OCI-LY3 (cell line): ENCODE measurements at regions not wholly inside any gene's neighbourhood (a gene's known extent, or its start where the extent isn't known, plus 50 kb on each side); places are given as distances from the start of the nearest gene placed in this dataset.

Source experiments
- H2AFZ ChIP-seq: fragments of 200-600, 300-600 bp; shearing (Covaris generic); 2 replicates; pipeline ENCODE4 v1.6.0; 2014; ENCODE audit warnings: antibody characterized with exemption, low read depth, low read length
- H3K27ac ChIP-seq: fragments of 200-600, 300-600 bp; sonication (generic); 2 replicates; pipeline ENCODE4 v1.5.1; 2014; ENCODE audit warnings: mild to moderate bottlenecking, low read length, moderate library complexity, mixed read lengths
- H3K27me3 ChIP-seq: fragments of 200-600, 300-600 bp; sonication (generic); 2 replicates; pipeline ENCODE4 v1.6.1; 2014; ENCODE audit warnings: low read depth, low read length, mixed read lengths
- H3K36me3 ChIP-seq: fragments of 200-600, 300-600 bp; sonication (generic); replicated peaks from 2 replicates; pipeline ENCODE3; 2014; ENCODE audit warnings: low read depth, low read length, mixed read lengths
- H3K4me1 ChIP-seq: fragments of 300-600, 200-600 bp; sonication (generic); 2 replicates; pipeline ENCODE4 v1.6.1; 2014; ENCODE audit warnings: low read length, mixed read lengths
- H3K4me2 ChIP-seq: fragments of 200-600, 300-600 bp; sonication (generic); 2 replicates; pipeline ENCODE4 v1.6.1; 2014; ENCODE audit warnings: low read length, mixed read lengths
- H3K4me3 ChIP-seq: fragments of 300-600, 200-600 bp; sonication (generic); 2 replicates; pipeline ENCODE4 v1.5.1; 2014; ENCODE audit warnings: antibody characterized with exemption, mild to moderate bottlenecking, low read length, moderate library complexity
- H3K79me2 ChIP-seq: fragments of 300-600, 200-600 bp; shearing (Covaris generic); 2 replicates; pipeline ENCODE4 v1.6.1; 2014; ENCODE audit warnings: mild to moderate bottlenecking, low read length, mixed read lengths
- H3K9ac ChIP-seq: fragments of 300-600, 200-600 bp; shearing (Covaris generic); 2 replicates; pipeline ENCODE4 v1.6.0; 2014; ENCODE audit warnings: mild to moderate bottlenecking, low read length, moderate library complexity
- H3K9me3 ChIP-seq: fragments of 200-600, 300-600 bp; shearing (Covaris generic); 2 replicates; pipeline ENCODE4 v1.6.1; 2014; ENCODE audit warnings: low read length, mixed read lengths; ENCODE audit not compliant: insufficient read depth
- H4K20me1 ChIP-seq: fragments of 200-600, 300-600 bp; sonication (generic); 2 replicates; pipeline ENCODE4 v1.6.1; 2016; ENCODE audit warnings: low read length, mixed read lengths; ENCODE audit not compliant: insufficient read depth
- EZH2phosphoT487 ChIP-seq: fragments of 200-600 bp; shearing (Covaris generic); IDR thresholded peaks from 2 replicates; pipeline ENCODE4 v1.6.1; 2018; ENCODE audit warnings: antibody characterized with exemption, mixed run types, low read depth
- TF ChIP-seq, protein P1 (sequence below): fragments of 200-600, 300-600 bp; sonication (generic); IDR thresholded peaks from 2 replicates; pipeline ENCODE4 v1.5.1; 2014; ENCODE audit warnings: antibody characterized with exemption, low read length, low read depth

DNA sequence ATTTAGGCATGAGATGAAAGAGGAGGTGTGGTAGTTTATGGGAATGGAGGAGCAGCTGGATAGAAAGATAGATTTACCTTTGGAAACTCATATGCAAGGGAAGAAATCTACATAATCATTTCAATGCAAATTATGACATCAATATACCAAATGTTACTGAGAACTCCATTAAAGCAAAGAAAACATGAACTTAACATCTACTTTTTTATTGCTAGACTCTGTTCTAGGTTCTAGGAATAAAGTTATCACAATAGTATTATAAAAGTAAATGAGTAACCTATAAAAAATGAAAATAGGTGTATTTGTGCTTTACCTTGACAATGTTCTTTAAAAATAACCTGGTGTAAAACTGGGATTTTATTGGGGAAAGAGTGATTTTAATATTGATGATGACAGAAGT lies 221.6 kb upstream of the SLIT2 start:
- Histone ChIP-seq H4K20me1 (no peaks in the 10 kb centered on the region), H2AFZ (no peak overlapping the region), H3K9me3 (no peaks in the 10 kb centered on the region), H3K4me2 (no peak overlapping the region), H3K4me3 (no peak overlapping the region), H3K36me3 (no peaks in the 10 kb centered on the region), H3K79me2 (no peaks in the 10 kb centered on the region), H3K27me3 (no peaks in the 10 kb centered on the region), H3K9ac (no peak overlapping the region), H3K27ac (no peak overlapping the region), H3K4me1 (no peaks in the 10 kb centered on the region)
- TF ChIP-seq, protein P1, sequence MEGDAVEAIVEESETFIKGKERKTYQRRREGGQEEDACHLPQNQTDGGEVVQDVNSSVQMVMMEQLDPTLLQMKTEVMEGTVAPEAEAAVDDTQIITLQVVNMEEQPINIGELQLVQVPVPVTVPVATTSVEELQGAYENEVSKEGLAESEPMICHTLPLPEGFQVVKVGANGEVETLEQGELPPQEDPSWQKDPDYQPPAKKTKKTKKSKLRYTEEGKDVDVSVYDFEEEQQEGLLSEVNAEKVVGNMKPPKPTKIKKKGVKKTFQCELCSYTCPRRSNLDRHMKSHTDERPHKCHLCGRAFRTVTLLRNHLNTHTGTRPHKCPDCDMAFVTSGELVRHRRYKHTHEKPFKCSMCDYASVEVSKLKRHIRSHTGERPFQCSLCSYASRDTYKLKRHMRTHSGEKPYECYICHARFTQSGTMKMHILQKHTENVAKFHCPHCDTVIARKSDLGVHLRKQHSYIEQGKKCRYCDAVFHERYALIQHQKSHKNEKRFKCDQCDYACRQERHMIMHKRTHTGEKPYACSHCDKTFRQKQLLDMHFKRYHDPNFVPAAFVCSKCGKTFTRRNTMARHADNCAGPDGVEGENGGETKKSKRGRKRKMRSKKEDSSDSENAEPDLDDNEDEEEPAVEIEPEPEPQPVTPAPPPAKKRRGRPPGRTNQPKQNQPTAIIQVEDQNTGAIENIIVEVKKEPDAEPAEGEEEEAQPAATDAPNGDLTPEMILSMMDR: no peak

GRCh38 chr4:20028645-20029044 lies 223.1 kb upstream of the SLIT2 start:
- Histone ChIP-seq H3K9me3 (no peaks in the 10 kb centered on the region), H3K79me2 (no peaks in the 10 kb centered on the region), H2AFZ (no peak overlapping the region), H3K9ac (no peak overlapping the region), H3K27ac (no peak overlapping the region), H3K4me2 (no peak overlapping the region), H3K4me3 (no peak overlapping the region), H4K20me1 (no peaks in the 10 kb centered on the region), H3K4me1 (no peaks in the 10 kb centered on the region), H3K36me3 (no peaks in the 10 kb centered on the region), H3K27me3 (no peaks in the 10 kb centered on the region)
- TF ChIP-seq, protein P1: no peak
- TF ChIP-seq EZH2phosphoT487: no peak

GRCh38 chr4:20026456-20026855 lies 225.2 kb upstream of the SLIT2 start:
- Histone ChIP-seq H3K4me1 (no peaks in the 10 kb centered on the region), H2AFZ (no peak overlapping the region), H3K27me3 (no peaks in the 10 kb centered on the region), H3K36me3 (no peaks in the 10 kb centered on the region), H3K9me3 (no peaks in the 10 kb centered on the region), H4K20me1 (no peaks in the 10 kb centered on the region), H3K4me3 (no peak overlapping the region), H3K79me2 (no peaks in the 10 kb centered on the region), H3K9ac (no peak overlapping the region), H3K27ac (no peak overlapping the region), H3K4me2 (no peak overlapping the region)
- TF ChIP-seq, protein P1: no peak
- TF ChIP-seq EZH2phosphoT487: no peak

- Histone ChIP-seq H3K79me2 (no peaks in the 10 kb centered on the region), H2AFZ (no peak overlapping the region), H3K4me2 (no peak overlapping the region), H3K4me3 (no peak overlapping the region), H3K9me3 (no peaks in the 10 kb centered on the region), H3K36me3 (no peaks in the 10 kb centered on the region), H3K27me3 (no peaks in the 10 kb centered on the region), H3K4me1 (no peaks in the 10 kb centered on the region), H3K27ac (no peak overlapping the region), H4K20me1 (no peaks in the 10 kb centered on the region), H3K9ac (no peak overlapping the region)
- TF ChIP-seq EZH2phosphoT487: no peak
- TF ChIP-seq, protein P1: no peak
Measured at GRCh38 chr4:20022471-20022870, 229.2 kb upstream of the SLIT2 start.
